D721Med (cell line): ENCODE measurements at regions not wholly inside any gene's neighbourhood (a gene's known extent, or its start where the extent isn't known, plus 50 kb on each side); places are given as distances from the start of the nearest gene placed in this dataset.

Experiments used
- DNase-seq: peaks from one replicate; pipeline ENCODE4 v3.0.0; 2011; ENCODE audit warnings: low spot score; ENCODE audit not compliant: insufficient read length
- FAIRE-seq: peaks from 2 replicates; lab custom pipeline; 2011; peaks lifted over from hg19 to GRCh38; lab: Jason Lieb, UNC
- CTCF ChIP-seq: IDR thresholded peaks from 2 replicates; pipeline ENCODE4 v1.5.1; 2012; ENCODE audit warnings: mild to moderate bottlenecking, control low read depth; ENCODE audit not compliant: insufficient read depth; ENCODE audit errors: missing control alignments

DNA sequence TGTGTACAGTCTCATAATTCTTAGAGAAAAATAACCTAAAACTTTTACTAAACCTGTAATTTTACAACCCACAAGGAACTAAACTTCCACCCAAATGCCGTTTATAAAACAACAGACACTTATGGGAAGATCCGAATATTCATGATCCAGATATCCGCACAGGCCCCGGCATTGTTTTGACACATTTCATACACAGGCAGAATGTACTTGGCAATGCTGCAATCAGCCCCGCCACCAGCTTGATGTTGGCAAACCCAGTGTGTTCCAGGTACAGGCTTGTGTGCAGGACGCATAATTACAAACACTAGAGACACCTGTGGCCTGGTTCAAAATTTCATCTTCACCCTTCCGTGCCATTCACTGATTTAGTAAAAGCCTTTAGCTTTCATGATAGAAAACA lies 393.0 kb upstream of the SALL3 start:
- DNase-seq (no peak), FAIRE-seq (no peak)
- no peak for TF ChIP-seq CTCF

GRCh38 chr18:78587096-78587495 lies 392.5 kb upstream of the SALL3 start:
- TF ChIP-seq CTCF, result no peak
- no peak for DNase-seq

GRCh38 chr18:78587626-78588600 lies 391.7 kb upstream of the SALL3 start:
- TF ChIP-seq CTCF, result no peak
- FAIRE-seq, result no peak
- no peak for DNase-seq

More at GRCh38 chr18:78587096-78587495, 392.5 kb upstream of the SALL3 start:
- no peak for FAIRE-seq

GRCh38 chr18:78589916-78590437 lies 389.6 kb upstream of the SALL3 start:
- FAIRE-seq, result no peak
- TF ChIP-seq CTCF, result no peak
- DNase-seq, result no peak

DNA sequence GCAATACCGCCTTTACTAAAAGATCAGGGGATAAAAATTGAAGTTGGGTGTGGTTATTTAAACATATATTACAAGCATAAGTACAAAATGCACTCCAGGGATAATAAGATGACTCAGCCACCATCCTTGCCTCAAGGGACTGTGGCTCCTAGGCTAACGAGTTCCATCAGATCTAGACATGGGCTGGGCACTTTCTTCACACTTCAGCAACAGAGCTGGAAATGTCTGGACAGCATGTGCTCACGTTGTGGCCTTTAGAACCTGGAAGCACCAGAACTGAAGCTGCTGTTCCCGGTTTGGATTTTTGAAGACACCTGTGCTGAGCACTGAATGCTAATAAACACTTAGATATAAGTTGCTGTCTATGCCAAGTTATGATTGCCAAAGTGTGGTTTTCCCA lies 384.2 kb upstream of the SALL3 start:
- FAIRE-seq, result no peak
- no peak for DNase-seq
- no peak for TF ChIP-seq CTCF

GRCh38 chr18:78595924-78596573 lies 383.6 kb upstream of the SALL3 start:
- TF ChIP-seq CTCF, result no peak

More at GRCh38 chr18:78595924-78596573, 383.6 kb upstream of the SALL3 start:
- DNase-seq, result no peak
- FAIRE-seq, result no peak
